GM10248 (cell line): ENCODE measurements at regions not wholly inside any gene's neighbourhood (a gene's known extent, or its start where the extent isn't known, plus 50 kb on each side); places are given as distances from the start of the nearest gene placed in this dataset.

Experiments used
- CTCF ChIA-PET: fragments of 300-600 bp; sonication (Branson Sonifier 250); formaldehyde crosslinking; extraction: SDS; loops from one replicate; lab custom pipeline; 2021; ENCODE audit warnings: antibody characterized with exemption; lab: Yijun Ruan, JAX
- POLR2A ChIA-PET: fragments of 350-650 bp; sonication (Branson Sonifier 250); formaldehyde crosslinking; extraction: SDS; loops from one replicate; lab custom pipeline; 2020; ENCODE audit warnings: antibody characterized with exemption; lab: Yijun Ruan, JAX
- DNase-seq: peaks from one replicate; pipeline ENCODE4 v3.0.0; 2012; ENCODE audit errors: extremely low spot score
- CTCF ChIP-seq: IDR thresholded peaks from 2 replicates; pipeline ENCODE4 v1.5.1; 2012; ENCODE audit warnings: mild to moderate bottlenecking, low read depth; ENCODE audit errors: extremely low read depth, missing control alignments, control extremely low read depth

DNA sequence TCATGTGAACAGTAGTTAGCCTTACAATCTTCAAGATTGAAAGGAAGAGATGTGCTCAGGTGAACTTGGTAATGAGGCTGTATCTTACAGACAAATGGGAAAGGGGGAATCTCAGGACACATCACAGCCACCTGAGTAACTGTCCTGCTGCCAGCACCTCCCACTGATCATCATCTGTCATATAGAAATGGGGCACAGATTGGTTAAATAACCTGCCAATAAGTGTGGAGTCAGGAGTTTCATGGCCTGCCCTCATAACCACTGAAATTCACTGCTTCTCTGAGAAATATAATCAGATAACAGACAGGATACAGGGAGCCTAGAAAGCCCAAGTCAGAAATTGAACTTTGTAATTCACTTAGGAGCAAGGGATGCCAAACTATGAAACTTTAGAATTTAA, 64.9 kb upstream of the TAS2R16 start:
- CTCF ChIA-PET, result no interaction called here
- DNase-seq, result no peak
- POLR2A ChIA-PET, result no interaction called here
- TF ChIP-seq CTCF, result no peak

DNA sequence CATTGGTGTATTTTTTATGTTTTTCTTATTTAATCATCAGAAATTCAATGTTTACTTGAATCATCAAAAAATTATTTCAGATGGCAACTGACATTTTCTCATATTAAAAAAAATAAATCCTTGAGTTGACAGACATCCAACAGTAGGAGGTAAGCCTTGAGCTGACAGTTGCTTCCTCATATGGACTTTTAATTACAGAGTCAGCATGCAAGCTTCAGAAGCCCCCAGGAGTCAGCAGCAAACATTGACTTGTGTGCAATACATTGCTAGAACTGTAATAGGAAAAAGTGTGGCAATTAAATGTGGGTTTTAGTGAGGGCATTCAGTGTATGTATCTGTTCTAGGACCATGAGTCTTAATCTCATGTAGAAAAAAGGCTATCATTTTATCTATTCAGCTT, 62.4 kb upstream of the TAS2R16 start:
- TF ChIP-seq CTCF, result no peak
- ChIA-PET POLR2A (no interaction called here), CTCF (interaction anchor here (1.1 to 1.4 kb wide), 2 partner anchors 13 to 309 kb away, joined by 3 to 5 read pairs; no protein-coding TSS in a partner anchor)
- no peak for DNase-seq

GRCh38 chr7:123054357-123055133, 59.0 kb upstream of the TAS2R16 start:
- TF ChIP-seq CTCF, result no peak
- POLR2A ChIA-PET, result no interaction called here
- CTCF ChIA-PET, result interaction anchor here (1.0 kb wide), 1 partner anchor 16 kb away, joined by 4 read pairs; no protein-coding TSS in a partner anchor
- no peak for DNase-seq

- CTCF ChIA-PET, result interaction anchor here (1.1 kb wide), 1 partner anchor 16 kb away, joined by 5 read pairs; no protein-coding TSS in a partner anchor
- POLR2A ChIA-PET, result no interaction called here
- no peak for TF ChIP-seq CTCF
- no peak for DNase-seq
Observed at GRCh38 chr7:123051916-123052315, 56.4 kb upstream of the TAS2R16 start.

DNA sequence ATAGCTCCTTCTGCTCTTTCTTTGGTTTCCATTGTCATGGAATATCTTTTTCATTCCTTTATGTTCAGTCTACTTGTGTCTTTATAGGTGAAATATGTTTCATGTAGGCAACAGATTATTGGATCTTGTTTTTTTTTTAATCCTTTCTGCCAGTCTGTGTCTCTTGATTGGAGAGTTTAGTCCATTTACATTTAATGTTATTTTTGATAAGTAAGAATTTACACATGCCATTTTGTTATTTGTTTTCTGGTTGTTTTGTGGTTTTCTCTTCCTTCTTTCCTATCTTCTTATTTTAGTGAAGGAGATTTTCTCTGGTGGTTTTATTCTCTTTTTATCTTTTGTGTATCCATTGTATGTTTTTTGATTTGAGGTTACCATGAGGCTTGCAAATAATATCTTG, 52.5 kb upstream of the TAS2R16 start:
- no peak for TF ChIP-seq CTCF
- CTCF ChIA-PET, result no interaction called here
- POLR2A ChIA-PET, result no interaction called here
- DNase-seq, result no peak
